ENCODE measurements at regions not wholly inside any gene's neighbourhood (a gene's known extent, or its start where the extent isn't known, plus 50 kb on each side); places are given as distances from the start of the nearest gene placed in this dataset.

DNA sequence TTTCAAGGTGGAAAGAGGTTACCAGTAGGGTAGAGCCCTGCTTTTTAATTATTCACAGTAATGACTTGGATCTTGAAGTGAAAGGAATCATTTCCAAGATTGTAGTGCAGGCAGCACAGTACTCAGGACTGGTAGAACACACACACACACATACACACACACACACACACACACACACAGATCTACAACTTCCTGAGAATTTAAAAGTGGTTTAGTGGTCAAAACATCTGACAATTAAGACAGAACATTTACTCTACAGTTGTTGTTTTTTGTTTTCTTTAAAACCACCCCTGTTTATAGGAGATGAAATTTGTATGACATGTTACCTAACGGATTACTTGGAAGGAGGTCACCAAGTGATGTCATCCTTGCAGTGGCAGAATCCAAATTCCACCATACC is 146.7 kb upstream of the VRK2 start:
- TF ChIP-seq, protein P1, sequence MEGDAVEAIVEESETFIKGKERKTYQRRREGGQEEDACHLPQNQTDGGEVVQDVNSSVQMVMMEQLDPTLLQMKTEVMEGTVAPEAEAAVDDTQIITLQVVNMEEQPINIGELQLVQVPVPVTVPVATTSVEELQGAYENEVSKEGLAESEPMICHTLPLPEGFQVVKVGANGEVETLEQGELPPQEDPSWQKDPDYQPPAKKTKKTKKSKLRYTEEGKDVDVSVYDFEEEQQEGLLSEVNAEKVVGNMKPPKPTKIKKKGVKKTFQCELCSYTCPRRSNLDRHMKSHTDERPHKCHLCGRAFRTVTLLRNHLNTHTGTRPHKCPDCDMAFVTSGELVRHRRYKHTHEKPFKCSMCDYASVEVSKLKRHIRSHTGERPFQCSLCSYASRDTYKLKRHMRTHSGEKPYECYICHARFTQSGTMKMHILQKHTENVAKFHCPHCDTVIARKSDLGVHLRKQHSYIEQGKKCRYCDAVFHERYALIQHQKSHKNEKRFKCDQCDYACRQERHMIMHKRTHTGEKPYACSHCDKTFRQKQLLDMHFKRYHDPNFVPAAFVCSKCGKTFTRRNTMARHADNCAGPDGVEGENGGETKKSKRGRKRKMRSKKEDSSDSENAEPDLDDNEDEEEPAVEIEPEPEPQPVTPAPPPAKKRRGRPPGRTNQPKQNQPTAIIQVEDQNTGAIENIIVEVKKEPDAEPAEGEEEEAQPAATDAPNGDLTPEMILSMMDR (IDR thresholded peaks at IDR 0.05) = no peak
- TF ChIP-seq POLR2A (IDR thresholded peaks at IDR 0.05) = no peak
